ENCODE measurements at regions not wholly inside any gene's neighbourhood (a gene's known extent, or its start where the extent isn't known, plus 50 kb on each side); places are given as distances from the start of the nearest gene placed in this dataset.
"Not testable (repeated sequence)": the region's sequence is repeated elsewhere in the genome, so short reads cannot be mapped to it uniquely, and the experiment has no call there.

DNA sequence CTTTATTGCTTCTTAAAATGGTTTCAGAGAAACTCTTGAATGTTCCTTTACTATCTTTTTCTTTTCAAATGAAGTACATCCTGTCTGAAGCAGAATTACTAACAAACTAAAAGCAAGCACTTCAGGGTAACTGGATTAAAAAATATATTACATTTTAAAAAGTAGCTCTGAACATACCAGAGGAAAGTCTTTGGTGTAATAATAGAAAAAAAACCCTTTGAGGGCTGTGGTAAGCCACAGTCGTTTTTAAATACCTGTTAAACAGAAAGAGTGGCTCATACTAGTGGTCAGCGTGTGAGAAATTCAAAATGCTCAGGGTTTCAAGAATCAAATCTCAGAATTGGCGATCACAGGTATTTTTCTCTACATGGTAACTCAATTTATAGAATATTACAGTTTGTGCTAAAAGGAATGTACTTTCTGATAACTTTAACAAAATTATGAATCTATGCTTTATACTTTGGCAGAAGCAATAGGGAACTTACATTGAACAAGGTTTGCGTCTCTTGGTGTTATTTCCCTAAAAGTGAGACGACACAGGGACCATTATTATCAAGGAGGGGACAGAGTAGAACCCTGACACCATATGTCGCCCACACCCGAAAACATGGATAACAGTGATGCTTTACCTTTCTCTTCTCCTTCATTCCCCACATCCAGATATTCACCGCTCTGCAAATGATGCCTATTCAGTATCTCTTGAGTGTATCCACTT, 97.0 kb upstream of the DPH5 start:
- Histone ChIP-seq H3K27ac (ENCODE audit: low read depth, low read length) (no peak overlapping the region), H3K9ac (ENCODE audit: low read depth, low read length) (no peak overlapping the region), H3K36me3 (ENCODE audit: control insufficient read depth, insufficient read depth, low read length) (no peaks in the 10 kb centered on the region), H3K4me1 (ENCODE audit: control insufficient read depth, insufficient read depth, low read length) (no peaks in the 10 kb centered on the region), H3K27me3 (ENCODE audit: control insufficient read depth, insufficient read depth, low read length) (no peaks in the 10 kb centered on the region), H3K9me3 (ENCODE audit: control insufficient read depth, insufficient read depth, low read length) (no peaks in the 10 kb centered on the region), H3K4me3 (ENCODE audit: low read depth, low read length) (no peak overlapping the region)

DNA sequence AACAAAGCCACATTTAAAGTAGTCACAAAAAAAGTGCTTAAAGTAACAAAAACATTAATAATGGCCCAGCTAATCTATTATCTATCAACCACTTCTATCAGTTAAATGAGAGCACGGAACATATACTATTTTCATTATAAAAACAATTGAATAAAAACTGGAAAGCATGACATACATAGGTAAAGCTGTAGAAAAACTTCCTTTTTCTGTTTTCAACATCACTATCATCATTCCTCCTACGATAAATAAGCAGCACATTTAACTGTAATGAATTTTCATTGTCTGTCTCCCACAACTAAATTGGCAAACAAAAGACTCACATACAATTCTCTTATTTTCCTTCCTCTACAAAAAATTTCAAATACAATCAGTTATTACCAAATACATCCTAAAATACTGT, 96.4 kb upstream of the DPH5 start:
- H3K9ac ChIP-seq (ENCODE audit: low read depth, low read length), result no peak overlapping the region
- H3K4me1 ChIP-seq (ENCODE audit: control insufficient read depth, insufficient read depth, low read length), result no peaks in the 10 kb centered on the region
- no peak overlapping the region for H3K27ac ChIP-seq (ENCODE audit: low read depth, low read length)
- no peaks in the 10 kb centered on the region for H3K9me3 ChIP-seq (ENCODE audit: control insufficient read depth, insufficient read depth, low read length)
- H3K4me3 ChIP-seq (ENCODE audit: low read depth, low read length), result no peak overlapping the region
- H3K36me3 ChIP-seq (ENCODE audit: control insufficient read depth, insufficient read depth, low read length), result no peaks in the 10 kb centered on the region
- H3K27me3 ChIP-seq (ENCODE audit: control insufficient read depth, insufficient read depth, low read length), result no peaks in the 10 kb centered on the region

DNA sequence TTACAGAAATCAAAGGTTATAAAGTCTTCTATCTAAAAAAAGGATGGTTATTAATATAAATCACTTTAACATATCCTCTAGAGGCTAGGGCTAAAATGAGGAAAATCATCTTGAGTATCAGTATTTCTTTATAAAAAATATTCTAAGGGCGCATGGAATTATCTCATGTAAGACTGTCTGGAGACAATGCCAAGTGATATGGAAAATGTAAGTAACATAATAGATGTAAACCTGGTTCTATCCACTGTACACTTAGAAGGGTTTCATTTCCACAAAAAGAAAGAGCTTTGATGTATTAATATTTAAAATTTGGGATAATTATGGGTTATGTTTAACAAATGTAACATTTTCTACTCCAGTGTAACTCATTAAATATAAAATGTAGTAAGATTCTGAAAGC, 95.9 kb upstream of the DPH5 start:
- H3K36me3 ChIP-seq (ENCODE audit: control insufficient read depth, insufficient read depth, low read length), result no peaks in the 10 kb centered on the region
- H3K4me1 ChIP-seq (ENCODE audit: control insufficient read depth, insufficient read depth, low read length), result no peaks in the 10 kb centered on the region
- H3K9me3 ChIP-seq (ENCODE audit: control insufficient read depth, insufficient read depth, low read length), result no peaks in the 10 kb centered on the region
- no peak overlapping the region for H3K27ac ChIP-seq (ENCODE audit: low read depth, low read length)
- no peak overlapping the region for H3K9ac ChIP-seq (ENCODE audit: low read depth, low read length)
- H3K27me3 ChIP-seq (ENCODE audit: control insufficient read depth, insufficient read depth, low read length), result no peaks in the 10 kb centered on the region
- H3K4me3 ChIP-seq (ENCODE audit: low read depth, low read length), result no peak overlapping the region

DNA sequence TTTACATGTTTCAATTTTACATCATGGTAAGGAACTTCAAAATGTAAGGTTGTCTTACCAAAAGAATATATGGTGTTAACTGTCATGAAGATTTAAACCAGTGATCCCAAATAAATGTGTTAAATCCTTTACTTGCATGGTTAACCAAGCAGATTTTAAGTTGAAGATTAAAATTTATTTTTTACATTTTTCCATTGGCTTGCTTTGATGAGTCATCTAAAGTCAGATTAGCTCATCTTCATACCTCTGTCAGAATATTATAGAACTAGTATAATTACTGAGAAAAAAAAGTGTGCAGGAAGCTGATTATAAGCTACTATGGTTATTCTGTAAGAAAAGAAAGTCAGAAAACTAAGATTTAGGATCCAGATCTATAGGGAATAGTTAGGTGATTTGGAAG, 95.3 kb upstream of the DPH5 start:
- H3K27me3 ChIP-seq (ENCODE audit: control insufficient read depth, insufficient read depth, low read length), result no peaks in the 10 kb centered on the region
- H3K4me3 ChIP-seq (ENCODE audit: low read depth, low read length), result no peak overlapping the region
- H3K36me3 ChIP-seq (ENCODE audit: control insufficient read depth, insufficient read depth, low read length), result no peaks in the 10 kb centered on the region
- no peaks in the 10 kb centered on the region for H3K9me3 ChIP-seq (ENCODE audit: control insufficient read depth, insufficient read depth, low read length)
- no peaks in the 10 kb centered on the region for H3K4me1 ChIP-seq (ENCODE audit: control insufficient read depth, insufficient read depth, low read length)
- no peak overlapping the region for H3K27ac ChIP-seq (ENCODE audit: low read depth, low read length)
- no peak overlapping the region for H3K9ac ChIP-seq (ENCODE audit: low read depth, low read length)

DNA sequence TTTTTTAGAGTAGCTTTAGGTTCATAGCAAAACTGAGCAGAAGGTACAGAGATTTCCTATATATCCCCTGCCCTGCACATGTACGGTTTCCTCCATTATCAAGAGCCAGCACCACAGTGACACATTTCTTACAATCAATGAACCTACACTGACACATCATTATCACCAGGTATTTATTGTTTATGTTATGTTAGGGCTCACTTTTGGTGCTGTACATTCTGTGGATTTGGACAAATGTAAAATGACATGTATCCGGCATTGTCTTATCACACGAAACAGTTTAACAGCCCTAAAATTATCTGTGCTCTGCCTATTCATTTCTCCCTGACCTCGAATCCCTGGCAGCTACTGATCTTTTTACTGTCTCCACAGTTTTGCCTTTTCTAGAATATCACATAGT, 93.7 kb upstream of the DPH5 start:
- Histone ChIP-seq H3K4me3 (ENCODE audit: low read depth, low read length) (no peak overlapping the region), H3K27ac (ENCODE audit: low read depth, low read length) (no peak overlapping the region), H3K36me3 (ENCODE audit: control insufficient read depth, insufficient read depth, low read length) (no peaks in the 10 kb centered on the region), H3K9me3 (ENCODE audit: control insufficient read depth, insufficient read depth, low read length) (no peaks in the 10 kb centered on the region), H3K4me1 (ENCODE audit: control insufficient read depth, insufficient read depth, low read length) (no peaks in the 10 kb centered on the region), H3K9ac (ENCODE audit: low read depth, low read length) (no peak overlapping the region), H3K27me3 (ENCODE audit: control insufficient read depth, insufficient read depth, low read length) (no peaks in the 10 kb centered on the region)

DNA sequence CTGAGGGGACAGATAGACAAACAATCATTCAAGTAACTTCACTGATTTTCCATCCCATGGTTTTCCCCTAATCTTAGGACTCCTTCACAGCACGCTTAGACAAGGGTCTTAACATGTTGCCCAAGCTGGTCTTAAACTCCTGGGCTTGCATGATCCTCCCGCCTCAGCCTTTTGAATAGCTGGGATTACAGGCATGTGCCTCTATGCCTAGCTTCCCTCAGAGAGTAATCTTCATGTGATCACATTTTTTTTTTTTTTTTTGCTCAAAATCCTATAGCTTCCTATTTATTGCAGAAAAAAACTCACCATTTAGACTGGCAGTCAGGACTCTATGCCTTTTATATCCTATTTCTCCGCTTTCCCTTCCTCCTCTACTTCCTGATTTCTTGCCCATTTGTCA, 90.4 kb upstream of the DPH5 start:
- Histone ChIP-seq H3K27me3 (ENCODE audit: control insufficient read depth, insufficient read depth, low read length) (no peaks in the 10 kb centered on the region), H3K27ac (ENCODE audit: low read depth, low read length) (no peak overlapping the region), H3K9me3 (ENCODE audit: control insufficient read depth, insufficient read depth, low read length) (no peaks in the 10 kb centered on the region), H3K4me1 (ENCODE audit: control insufficient read depth, insufficient read depth, low read length) (no peaks in the 10 kb centered on the region), H3K36me3 (ENCODE audit: control insufficient read depth, insufficient read depth, low read length) (no peaks in the 10 kb centered on the region), H3K9ac (ENCODE audit: low read depth, low read length) (no peak overlapping the region), H3K4me3 (ENCODE audit: low read depth, low read length) (no peak overlapping the region)

DNA sequence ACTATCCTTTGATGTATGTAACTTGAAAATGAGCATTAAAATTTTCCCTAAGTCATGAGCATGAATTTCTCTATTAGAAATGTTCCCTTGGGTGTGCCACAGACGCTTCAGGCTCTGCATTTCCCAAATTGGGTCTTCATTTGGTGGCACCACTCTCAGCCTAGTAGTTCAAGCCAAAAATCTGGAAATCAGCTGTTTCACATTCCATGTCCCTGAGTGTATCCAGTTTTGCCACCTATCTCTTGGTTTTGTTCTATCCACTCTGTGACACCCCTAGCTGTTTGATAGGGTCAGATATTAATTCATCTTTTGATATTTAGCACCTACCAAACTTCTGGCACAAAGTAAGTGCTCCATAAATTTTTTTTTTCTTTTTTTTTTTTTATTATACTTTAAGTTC, 89.5 kb upstream of the DPH5 start:
- no peak overlapping the region for H3K4me3 ChIP-seq (ENCODE audit: low read depth, low read length)
- H3K27ac ChIP-seq (ENCODE audit: low read depth, low read length), result no peak overlapping the region
- no peaks in the 10 kb centered on the region for H3K9me3 ChIP-seq (ENCODE audit: control insufficient read depth, insufficient read depth, low read length)
- no peaks in the 10 kb centered on the region for H3K27me3 ChIP-seq (ENCODE audit: control insufficient read depth, insufficient read depth, low read length)
- H3K36me3 ChIP-seq (ENCODE audit: control insufficient read depth, insufficient read depth, low read length), result no peaks in the 10 kb centered on the region
- no peaks in the 10 kb centered on the region for H3K4me1 ChIP-seq (ENCODE audit: control insufficient read depth, insufficient read depth, low read length)
- H3K9ac ChIP-seq (ENCODE audit: low read depth, low read length), result no peak overlapping the region

DNA sequence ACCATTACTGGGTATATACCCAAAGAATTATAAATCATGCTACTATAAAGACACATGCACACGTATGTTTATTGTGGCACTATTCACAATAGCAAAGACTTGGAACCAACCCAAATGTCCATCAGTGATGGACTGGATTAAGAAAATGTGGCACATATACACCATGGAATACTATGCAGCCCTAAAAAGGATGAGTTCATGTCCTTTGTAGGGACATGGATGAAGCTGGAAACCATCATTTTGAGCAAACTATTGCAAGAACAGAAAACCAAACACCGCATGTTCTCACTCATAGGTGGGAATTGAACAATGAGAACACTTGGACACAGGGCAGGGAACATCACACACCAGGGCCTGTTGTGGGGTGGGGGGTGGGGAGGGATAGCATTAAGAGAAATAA, 88.5 kb upstream of the DPH5 start:
- not testable (repeated sequence) for H3K27me3 ChIP-seq (ENCODE audit: control insufficient read depth, insufficient read depth, low read length)

DNA sequence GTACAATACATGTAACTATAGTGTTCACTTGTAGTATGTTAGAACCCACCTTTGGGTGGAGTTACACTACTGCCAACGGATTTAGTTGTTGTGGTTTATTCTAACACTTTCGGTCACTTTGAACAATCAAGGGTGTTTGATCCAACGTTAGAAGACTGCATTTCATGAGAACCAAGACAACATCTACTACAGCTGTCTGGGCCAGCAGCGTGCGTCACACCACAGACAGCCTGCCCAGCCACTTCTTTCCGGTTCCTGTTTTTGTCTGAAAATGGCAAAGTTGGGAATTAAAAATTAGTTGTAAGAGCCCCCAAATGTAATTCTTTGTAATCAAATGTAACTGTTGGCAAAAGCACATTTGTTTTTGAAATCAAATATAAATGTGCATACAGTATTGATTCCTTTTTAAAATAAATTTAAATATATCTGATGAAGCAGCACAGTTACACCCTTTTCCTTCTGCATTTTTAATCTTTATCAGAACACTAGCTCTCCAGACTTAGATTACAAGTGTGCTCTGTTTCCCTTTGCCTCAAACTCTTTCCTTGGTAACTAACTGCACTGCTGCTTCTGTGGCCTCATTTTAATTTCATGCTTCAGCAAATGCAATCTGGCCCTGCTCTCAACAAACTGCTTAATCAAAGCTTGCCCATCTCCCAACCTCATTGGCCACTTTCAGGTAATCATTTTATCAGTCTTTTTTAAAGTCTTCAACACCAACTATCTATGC, 86.6 kb upstream of the DPH5 start:
- Histone ChIP-seq H3K9ac (ENCODE audit: low read depth, low read length) (no peak overlapping the region), H3K36me3 (ENCODE audit: control insufficient read depth, insufficient read depth, low read length) (no peaks in the 10 kb centered on the region), H3K27me3 (ENCODE audit: control insufficient read depth, insufficient read depth, low read length) (no peaks in the 10 kb centered on the region), H3K4me3 (ENCODE audit: low read depth, low read length) (no peak overlapping the region), H3K4me1 (ENCODE audit: control insufficient read depth, insufficient read depth, low read length) (no peaks in the 10 kb centered on the region), H3K9me3 (ENCODE audit: control insufficient read depth, insufficient read depth, low read length) (no peaks in the 10 kb centered on the region), H3K27ac (ENCODE audit: low read depth, low read length) (no peak overlapping the region)

More for the DNA sequence above, 88.5 kb upstream of the DPH5 start:
- H3K9me3 ChIP-seq (ENCODE audit: control insufficient read depth, insufficient read depth, low read length); H3K36me3 ChIP-seq (ENCODE audit: control insufficient read depth, insufficient read depth, low read length); H3K4me3 ChIP-seq (ENCODE audit: low read depth, low read length); H3K27ac ChIP-seq (ENCODE audit: low read depth, low read length); H3K4me1 ChIP-seq (ENCODE audit: control insufficient read depth, insufficient read depth, low read length); H3K9ac ChIP-seq (ENCODE audit: low read depth, low read length): not testable (repeated sequence)

DNA sequence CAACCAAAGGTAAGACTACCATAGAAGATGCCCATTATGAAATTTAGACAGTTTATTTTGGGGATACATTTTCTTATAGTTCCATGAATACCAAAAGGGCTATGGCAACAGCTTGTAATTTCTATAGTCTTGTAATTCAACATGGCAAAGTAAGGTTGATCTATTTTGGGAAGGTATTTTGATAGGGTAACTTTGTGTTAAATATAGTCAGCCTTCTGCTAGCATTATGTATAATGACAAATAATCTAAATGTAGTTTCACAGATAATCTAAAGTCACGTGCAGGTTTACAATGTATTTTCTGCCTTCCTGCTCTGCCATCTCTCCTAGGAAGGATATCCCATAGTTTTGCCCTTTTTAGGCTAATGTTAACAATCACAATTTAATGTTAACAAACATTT, 85.9 kb upstream of the DPH5 start:
- no peaks in the 10 kb centered on the region for H3K9me3 ChIP-seq (ENCODE audit: control insufficient read depth, insufficient read depth, low read length)
- no peaks in the 10 kb centered on the region for H3K4me1 ChIP-seq (ENCODE audit: control insufficient read depth, insufficient read depth, low read length)
- H3K4me3 ChIP-seq (ENCODE audit: low read depth, low read length), result no peak overlapping the region
- no peaks in the 10 kb centered on the region for H3K36me3 ChIP-seq (ENCODE audit: control insufficient read depth, insufficient read depth, low read length)
- no peak overlapping the region for H3K27ac ChIP-seq (ENCODE audit: low read depth, low read length)
- no peaks in the 10 kb centered on the region for H3K27me3 ChIP-seq (ENCODE audit: control insufficient read depth, insufficient read depth, low read length)
- H3K9ac ChIP-seq (ENCODE audit: low read depth, low read length), result no peak overlapping the region

DNA sequence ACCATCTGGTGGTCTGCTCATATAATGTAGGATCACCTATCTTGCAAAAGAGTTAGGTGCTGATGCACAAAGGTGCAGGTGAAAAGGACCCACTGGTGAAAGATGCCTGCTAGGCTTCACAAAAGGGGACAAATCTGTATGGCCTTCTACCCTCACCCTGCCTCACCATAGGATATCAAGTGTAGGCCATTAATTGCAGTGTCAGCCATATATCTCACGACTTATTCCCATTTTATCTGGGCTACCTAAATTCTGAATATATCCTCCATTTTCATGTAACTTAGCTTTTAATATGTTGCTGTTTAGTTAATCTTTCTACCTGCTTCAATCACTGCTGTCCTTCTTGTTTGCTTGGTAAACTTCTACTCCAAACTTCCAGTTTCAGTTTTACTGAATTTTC, 84.2 kb upstream of the DPH5 start:
- no peaks in the 10 kb centered on the region for H3K4me1 ChIP-seq (ENCODE audit: control insufficient read depth, insufficient read depth, low read length)
- no peak overlapping the region for H3K27ac ChIP-seq (ENCODE audit: low read depth, low read length)
- H3K9ac ChIP-seq (ENCODE audit: low read depth, low read length), result no peak overlapping the region
- H3K36me3 ChIP-seq (ENCODE audit: control insufficient read depth, insufficient read depth, low read length), result no peaks in the 10 kb centered on the region
- no peaks in the 10 kb centered on the region for H3K9me3 ChIP-seq (ENCODE audit: control insufficient read depth, insufficient read depth, low read length)
- no peaks in the 10 kb centered on the region for H3K27me3 ChIP-seq (ENCODE audit: control insufficient read depth, insufficient read depth, low read length)
- no peak overlapping the region for H3K4me3 ChIP-seq (ENCODE audit: low read depth, low read length)

Measured in HUES48 (cell line).